Right lobe of liver (tissue), 6 donors: ENCODE measurements at regions not wholly inside any gene's neighbourhood (a gene's known extent, or its start where the extent isn't known, plus 50 kb on each side); places are given as distances from the start of the nearest gene placed in this dataset.
A peak's percentile ranks its signal among the peaks of the same experiment; 100 is the strongest.

Experiments used
- ATAC-seq, 4 donors: fragments of 200-7000 bp; cut with Tn5 transposase; one replicate each; pipeline ENCODE4 v1.9.1; 2020; ENCODE audit warnings: mild to moderate bottlenecking in 4 of 4, moderate library complexity in 4 of 4
- DNase-seq, 3 donors: peaks; one replicate each; pipeline ENCODE4 v3.0.0-alpha.2; 2020
- H3K27ac ChIP-seq, 3 donors: fragments of 200-600 bp; one replicate each; pipeline ENCODE4 v1.8.0; 2022
- H3K27me3 ChIP-seq, 2 donors: fragments of 200-600 bp; one replicate each; pipeline ENCODE4 v1.8.0; 2022
- H3K36me3 ChIP-seq, 4 donors: fragments of 200-600 bp; sonication (generic) in 1 of 4; one replicate each; pipeline versions ENCODE4 v1.5.1 to v1.8.0; 2017 to 2022; ENCODE audit warnings: control low read depth in 1 of 4
- H3K4me1 ChIP-seq, 4 donors: fragments of 200-600 bp; sonication (generic) in 1 of 4; one replicate each; pipeline versions ENCODE4 v1.5.1 to v1.8.0; 2017 to 2022; ENCODE audit warnings: control low read depth in 1 of 4
- H3K4me3 ChIP-seq, 3 donors: fragments of 200-600 bp; one replicate each; pipeline ENCODE4 v1.8.0; 2022
- H3K9me3 ChIP-seq, 4 donors: fragments of 200-600 bp; sonication (generic) in 1 of 4; one replicate each; pipeline versions ENCODE4 v1.5.1 to v1.8.0; 2017 to 2022; ENCODE audit warnings: control low read depth in 1 of 4
- CTCF ChIP-seq, 4 donors: fragments of 200-600 bp in 3 of 4; fragments of 450-650 bp in 1 of 4; IDR thresholded peaks; one replicate each; pipeline versions ENCODE4 v1.5.1 to v1.8.0; 2016 to 2022; ENCODE audit warnings: antibody characterized with exemption in 4 of 4, mild to moderate bottlenecking in 2 of 4
- POLR2A ChIP-seq: fragments of 450-650 bp; IDR thresholded peaks from one replicate; pipeline ENCODE4 v1.6.1; 2017; ENCODE audit warnings: antibody characterized with exemption, mild to moderate bottlenecking
- WGBS: methylation state at CpG from one replicate; pipeline ENCODE4 v1.1.6; 2018; ENCODE audit warnings: low coverage, low lambda C conversion rate; ENCODE audit not compliant: insufficient coverage; ENCODE audit errors: missing lambda C conversion rate; 5-methylcytosine and 5-hydroxymethylcytosine counted together
- intact Hi-C, 2 donors: fragments of 100-400 bp; cut with DNase I; formaldehyde crosslinking; loops; one replicate each; pipeline versions ENCODE4 v1.11.2 to v1.14.1; 2022
- donor health status: DM: no; HTN: yes; CAD: no.
- donor health status: DM: no; HTN: no; CAD: no.
- donor health status: DM: no; HTN: no; CAD: no.
- donor health status: DM: no; HTN: yes; CAD: no.
- donor health status: DM: no; HTN: yes; CAD: no.

- intact Hi-C loops, result no loop called here
- no peaks in the 10 kb centered on the region for H3K4me1 ChIP-seq
- WGBS, result 35% methylated on average over 17 of the region's 19 CpGs
- H3K27ac ChIP-seq, result no peak overlapping the region
- H3K9me3 ChIP-seq, result no peaks in the 10 kb centered on the region
- H3K27me3 ChIP-seq, result no peaks in the 10 kb centered on the region
- no peaks in the 10 kb centered on the region for H3K36me3 ChIP-seq
- H3K4me3 ChIP-seq, result no peak overlapping the region
- TF ChIP-seq POLR2A (no peak), CTCF (IDR thresholded peaks at IDR 0.05) (peak; percentile 30 to 75 (median 65))
- ATAC-seq (peak; percentile 65 to 82 (median 72)), DNase-seq (peak in 2 of 3 donors; percentile 45 to 55)
Measured at GRCh38 chr16:6682142-6682811, 650.4 kb upstream of the RBFOX1 start.

- DNase-seq, result no peak
- intact Hi-C loops, result no loop called here
- Histone ChIP-seq H3K36me3 (no peaks in the 10 kb centered on the region), H3K9me3 (no peaks in the 10 kb centered on the region), H3K27ac (no peak overlapping the region), H3K4me3 (no peak overlapping the region), H3K27me3 (no peaks in the 10 kb centered on the region), H3K4me1 (no peaks in the 10 kb centered on the region)
- 32% methylated on average over 3 of the region's 3 CpGs for WGBS
- no peak for ATAC-seq
- TF ChIP-seq CTCF (IDR thresholded peaks at IDR 0.05) (no peak), POLR2A (no peak)
Measured at GRCh38 chr16:6678586-6678985, 654.1 kb upstream of the RBFOX1 start.

GRCh38 chr16:6674071-6674470, 658.6 kb upstream of the RBFOX1 start:
- ATAC-seq (no peak), DNase-seq (no peak)
- 51% methylated on average over 4 of the region's 4 CpGs for WGBS
- Histone ChIP-seq H3K9me3 (no peaks in the 10 kb centered on the region), H3K4me3 (no peak overlapping the region), H3K27ac (no peak overlapping the region), H3K27me3 (no peaks in the 10 kb centered on the region), H3K4me1 (no peaks in the 10 kb centered on the region), H3K36me3 (no peaks in the 10 kb centered on the region)
- intact Hi-C loops, result no loop called here
- TF ChIP-seq CTCF (IDR thresholded peaks at IDR 0.05) (no peak), POLR2A (no peak)

- DNase-seq (no peak), ATAC-seq (no peak)
- Histone ChIP-seq H3K27ac (no peak overlapping the region), H3K4me3 (no peak overlapping the region), H3K4me1 (no peaks in the 10 kb centered on the region), H3K9me3 (no peaks in the 10 kb centered on the region), H3K27me3 (no peaks in the 10 kb centered on the region), H3K36me3 (no peaks in the 10 kb centered on the region)
- TF ChIP-seq CTCF (IDR thresholded peaks at IDR 0.05), result no peak
- no peak for TF ChIP-seq POLR2A
- intact Hi-C loops, result no loop called here
- WGBS, result 25% methylated on average over 2 of the region's 2 CpGs
Measured at GRCh38 chr16:6672507-6672906, 660.1 kb upstream of the RBFOX1 start.
